H1 (cell line): ENCODE measurements at regions not wholly inside any gene's neighbourhood (a gene's known extent, or its start where the extent isn't known, plus 50 kb on each side); places are given as distances from the start of the nearest gene placed in this dataset.

Source experiments
- KDM4A ChIP-seq: IDR thresholded peaks from one replicate; pipeline ENCODE4 v1.7.1; 2012; ENCODE audit warnings: low read depth, mild to moderate bottlenecking, moderate library complexity, low read length, inconsistent platforms; ENCODE audit not compliant: severe bottlenecking
- RFX5 ChIP-seq: IDR thresholded peaks from 2 replicates; pipeline ENCODE4 v1.6.1; 2011; ENCODE audit warnings: low read depth, low read length, improper control_type of control experiment, borderline replicate concordance
- SAP30 ChIP-seq: fragments of 300-600 bp; sonication (generic); IDR thresholded peaks from 2 replicates; pipeline ENCODE4 v1.7.1; 2012; ENCODE audit warnings: low read length, moderate library complexity, mild to moderate bottlenecking, inconsistent platforms; ENCODE audit not compliant: insufficient read depth, insufficient replicate concordance
- SIN3A ChIP-seq, 2 experiments: IDR thresholded peaks in 1 of 2; conservative IDR thresholded peaks in 1 of 2; 2 replicates each; pipeline ENCODE4 v1.6.1; 2011 to 2012; ENCODE audit warnings: low read length in 2 of 2, improper control_type of control experiment in 1 of 2, low read depth in 1 of 2, mild to moderate bottlenecking in 1 of 2
- SP1 ChIP-seq: IDR thresholded peaks from 2 replicates; pipeline ENCODE4 v1.6.1; 2011; ENCODE audit warnings: low read depth, low read length
- SRF ChIP-seq: IDR thresholded peaks from 2 replicates; pipeline ENCODE4 v1.6.1; 2011; ENCODE audit warnings: mild to moderate bottlenecking, low read depth, low read length, moderate library complexity
- USF2 ChIP-seq: IDR thresholded peaks from 2 replicates; pipeline ENCODE4 v1.6.1; 2011; ENCODE audit warnings: low read length, improper control_type of control experiment
- TF ChIP-seq, protein P1 (sequence below): fragments of 300-600 bp; sonication (generic); IDR thresholded peaks from 2 replicates; pipeline ENCODE4 v1.7.1; 2012; ENCODE audit warnings: low read length, moderate library complexity, mild to moderate bottlenecking, inconsistent platforms; ENCODE audit not compliant: insufficient replicate concordance

GRCh38 chr14:86035882-86036281 lies 505.9 kb downstream of the FLRT2 start (continued):
- TF ChIP-seq KDM4A (no peak), SAP30 (no peak), SIN3A (conservative IDR thresholded peaks at IDR 0.05 in 1 of 2, IDR thresholded peaks at IDR 0.05 in 1 of 2; ENCODE audit: low read depth in 1 of 2, low read length in 2 of 2) (no peak), USF2 (no peak), SRF (no peak), SP1 (no peak), RFX5 (no peak)
- TF ChIP-seq, protein P1, sequence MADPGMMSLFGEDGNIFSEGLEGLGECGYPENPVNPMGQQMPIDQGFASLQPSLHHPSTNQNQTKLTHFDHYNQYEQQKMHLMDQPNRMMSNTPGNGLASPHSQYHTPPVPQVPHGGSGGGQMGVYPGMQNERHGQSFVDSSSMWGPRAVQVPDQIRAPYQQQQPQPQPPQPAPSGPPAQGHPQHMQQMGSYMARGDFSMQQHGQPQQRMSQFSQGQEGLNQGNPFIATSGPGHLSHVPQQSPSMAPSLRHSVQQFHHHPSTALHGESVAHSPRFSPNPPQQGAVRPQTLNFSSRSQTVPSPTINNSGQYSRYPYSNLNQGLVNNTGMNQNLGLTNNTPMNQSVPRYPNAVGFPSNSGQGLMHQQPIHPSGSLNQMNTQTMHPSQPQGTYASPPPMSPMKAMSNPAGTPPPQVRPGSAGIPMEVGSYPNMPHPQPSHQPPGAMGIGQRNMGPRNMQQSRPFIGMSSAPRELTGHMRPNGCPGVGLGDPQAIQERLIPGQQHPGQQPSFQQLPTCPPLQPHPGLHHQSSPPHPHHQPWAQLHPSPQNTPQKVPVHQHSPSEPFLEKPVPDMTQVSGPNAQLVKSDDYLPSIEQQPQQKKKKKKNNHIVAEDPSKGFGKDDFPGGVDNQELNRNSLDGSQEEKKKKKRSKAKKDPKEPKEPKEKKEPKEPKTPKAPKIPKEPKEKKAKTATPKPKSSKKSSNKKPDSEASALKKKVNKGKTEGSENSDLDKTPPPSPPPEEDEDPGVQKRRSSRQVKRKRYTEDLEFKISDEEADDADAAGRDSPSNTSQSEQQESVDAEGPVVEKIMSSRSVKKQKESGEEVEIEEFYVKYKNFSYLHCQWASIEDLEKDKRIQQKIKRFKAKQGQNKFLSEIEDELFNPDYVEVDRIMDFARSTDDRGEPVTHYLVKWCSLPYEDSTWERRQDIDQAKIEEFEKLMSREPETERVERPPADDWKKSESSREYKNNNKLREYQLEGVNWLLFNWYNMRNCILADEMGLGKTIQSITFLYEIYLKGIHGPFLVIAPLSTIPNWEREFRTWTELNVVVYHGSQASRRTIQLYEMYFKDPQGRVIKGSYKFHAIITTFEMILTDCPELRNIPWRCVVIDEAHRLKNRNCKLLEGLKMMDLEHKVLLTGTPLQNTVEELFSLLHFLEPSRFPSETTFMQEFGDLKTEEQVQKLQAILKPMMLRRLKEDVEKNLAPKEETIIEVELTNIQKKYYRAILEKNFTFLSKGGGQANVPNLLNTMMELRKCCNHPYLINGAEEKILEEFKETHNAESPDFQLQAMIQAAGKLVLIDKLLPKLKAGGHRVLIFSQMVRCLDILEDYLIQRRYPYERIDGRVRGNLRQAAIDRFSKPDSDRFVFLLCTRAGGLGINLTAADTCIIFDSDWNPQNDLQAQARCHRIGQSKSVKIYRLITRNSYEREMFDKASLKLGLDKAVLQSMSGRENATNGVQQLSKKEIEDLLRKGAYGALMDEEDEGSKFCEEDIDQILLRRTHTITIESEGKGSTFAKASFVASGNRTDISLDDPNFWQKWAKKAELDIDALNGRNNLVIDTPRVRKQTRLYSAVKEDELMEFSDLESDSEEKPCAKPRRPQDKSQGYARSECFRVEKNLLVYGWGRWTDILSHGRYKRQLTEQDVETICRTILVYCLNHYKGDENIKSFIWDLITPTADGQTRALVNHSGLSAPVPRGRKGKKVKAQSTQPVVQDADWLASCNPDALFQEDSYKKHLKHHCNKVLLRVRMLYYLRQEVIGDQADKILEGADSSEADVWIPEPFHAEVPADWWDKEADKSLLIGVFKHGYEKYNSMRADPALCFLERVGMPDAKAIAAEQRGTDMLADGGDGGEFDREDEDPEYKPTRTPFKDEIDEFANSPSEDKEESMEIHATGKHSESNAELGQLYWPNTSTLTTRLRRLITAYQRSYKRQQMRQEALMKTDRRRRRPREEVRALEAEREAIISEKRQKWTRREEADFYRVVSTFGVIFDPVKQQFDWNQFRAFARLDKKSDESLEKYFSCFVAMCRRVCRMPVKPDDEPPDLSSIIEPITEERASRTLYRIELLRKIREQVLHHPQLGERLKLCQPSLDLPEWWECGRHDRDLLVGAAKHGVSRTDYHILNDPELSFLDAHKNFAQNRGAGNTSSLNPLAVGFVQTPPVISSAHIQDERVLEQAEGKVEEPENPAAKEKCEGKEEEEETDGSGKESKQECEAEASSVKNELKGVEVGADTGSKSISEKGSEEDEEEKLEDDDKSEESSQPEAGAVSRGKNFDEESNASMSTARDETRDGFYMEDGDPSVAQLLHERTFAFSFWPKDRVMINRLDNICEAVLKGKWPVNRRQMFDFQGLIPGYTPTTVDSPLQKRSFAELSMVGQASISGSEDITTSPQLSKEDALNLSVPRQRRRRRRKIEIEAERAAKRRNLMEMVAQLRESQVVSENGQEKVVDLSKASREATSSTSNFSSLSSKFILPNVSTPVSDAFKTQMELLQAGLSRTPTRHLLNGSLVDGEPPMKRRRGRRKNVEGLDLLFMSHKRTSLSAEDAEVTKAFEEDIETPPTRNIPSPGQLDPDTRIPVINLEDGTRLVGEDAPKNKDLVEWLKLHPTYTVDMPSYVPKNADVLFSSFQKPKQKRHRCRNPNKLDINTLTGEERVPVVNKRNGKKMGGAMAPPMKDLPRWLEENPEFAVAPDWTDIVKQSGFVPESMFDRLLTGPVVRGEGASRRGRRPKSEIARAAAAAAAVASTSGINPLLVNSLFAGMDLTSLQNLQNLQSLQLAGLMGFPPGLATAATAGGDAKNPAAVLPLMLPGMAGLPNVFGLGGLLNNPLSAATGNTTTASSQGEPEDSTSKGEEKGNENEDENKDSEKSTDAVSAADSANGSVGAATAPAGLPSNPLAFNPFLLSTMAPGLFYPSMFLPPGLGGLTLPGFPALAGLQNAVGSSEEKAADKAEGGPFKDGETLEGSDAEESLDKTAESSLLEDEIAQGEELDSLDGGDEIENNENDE, result no peak
